ENCODE measurements at regions not wholly inside any gene's neighbourhood (a gene's known extent, or its start where the extent isn't known, plus 50 kb on each side); places are given as distances from the start of the nearest gene placed in this dataset.
"Not testable (repeated sequence)": the region's sequence is repeated elsewhere in the genome, so short reads cannot be mapped to it uniquely, and the experiment has no call there.

- BruUV-seq (replicated peaks); DNase-seq (ENCODE audit: low read depth, low spot score); H3K4me3 ChIP-seq (ENCODE audit: low read depth in 2 of 2, low read length in 2 of 2); ATAC-seq; H3K36me3 ChIP-seq (ENCODE audit: control insufficient read depth, insufficient read depth, low read length); H3K27me3 ChIP-seq (ENCODE audit: control insufficient read depth, insufficient read depth, low read length); H3K4me1 ChIP-seq (ENCODE audit: control insufficient read depth, insufficient read depth, low read length); in situ Hi-C loops (cut with HindIII; ENCODE audit: low pct_unique_long_range_greater_than_20kb, low sequenced_read_pairs); H3K9me3 ChIP-seq (ENCODE audit: control insufficient read depth, insufficient read depth, low read depth, low read length); POLR2A ChIA-PET; H3K27ac ChIP-seq (ENCODE audit: low read length); intact Hi-C loops (cut with micrococcal nuclease; ENCODE audit: unreplicated experiment); CTCF ChIA-PET: not testable (repeated sequence)
Measured at GRCh38 chr17:16837468-16838266, 134.3 kb downstream of the TNFRSF13B start.

- intact Hi-C loops (cut with micrococcal nuclease; ENCODE audit: unreplicated experiment); DNase-seq (ENCODE audit: low read depth, low spot score); H3K36me3 ChIP-seq (ENCODE audit: control insufficient read depth, insufficient read depth, low read length); CTCF ChIA-PET; H3K4me3 ChIP-seq (ENCODE audit: low read depth in 2 of 2, low read length in 2 of 2); in situ Hi-C loops (cut with HindIII; ENCODE audit: low pct_unique_long_range_greater_than_20kb, low sequenced_read_pairs); POLR2A ChIA-PET; BruUV-seq (replicated peaks); H3K9me3 ChIP-seq (ENCODE audit: control insufficient read depth, insufficient read depth, low read depth, low read length); H3K4me1 ChIP-seq (ENCODE audit: control insufficient read depth, insufficient read depth, low read length); ATAC-seq; H3K27ac ChIP-seq (ENCODE audit: low read length); H3K27me3 ChIP-seq (ENCODE audit: control insufficient read depth, insufficient read depth, low read length): not testable (repeated sequence)
Measured at GRCh38 chr17:16836315-16836915, 135.5 kb downstream of the TNFRSF13B start.

GRCh38 chr17:16833517-16833916 is 138.4 kb downstream of the TNFRSF13B start:
- in situ Hi-C loops (cut with HindIII; ENCODE audit: low pct_unique_long_range_greater_than_20kb, low sequenced_read_pairs); POLR2A ChIA-PET; H3K27ac ChIP-seq (ENCODE audit: low read length); H3K4me3 ChIP-seq (ENCODE audit: low read depth in 2 of 2, low read length in 2 of 2); H3K36me3 ChIP-seq (ENCODE audit: control insufficient read depth, insufficient read depth, low read length); ATAC-seq; DNase-seq (ENCODE audit: low read depth, low spot score); intact Hi-C loops (cut with micrococcal nuclease; ENCODE audit: unreplicated experiment); H3K9me3 ChIP-seq (ENCODE audit: control insufficient read depth, insufficient read depth, low read depth, low read length); CTCF ChIA-PET; H3K27me3 ChIP-seq (ENCODE audit: control insufficient read depth, insufficient read depth, low read length); H3K4me1 ChIP-seq (ENCODE audit: control insufficient read depth, insufficient read depth, low read length); BruUV-seq (replicated peaks): not testable (repeated sequence)

GRCh38 chr17:16832853-16833252 is 139.1 kb downstream of the TNFRSF13B start:
- DNase-seq (ENCODE audit: low read depth, low spot score); H3K27me3 ChIP-seq (ENCODE audit: control insufficient read depth, insufficient read depth, low read length); intact Hi-C loops (cut with micrococcal nuclease; ENCODE audit: unreplicated experiment): not testable (repeated sequence)

GRCh38 chr17:16832206-16832605 is 139.7 kb downstream of the TNFRSF13B start:
- in situ Hi-C loops (cut with HindIII; ENCODE audit: low pct_unique_long_range_greater_than_20kb, low sequenced_read_pairs); intact Hi-C loops (cut with micrococcal nuclease; ENCODE audit: unreplicated experiment); H3K4me1 ChIP-seq (ENCODE audit: control insufficient read depth, insufficient read depth, low read length); DNase-seq (ENCODE audit: low read depth, low spot score); H3K9me3 ChIP-seq (ENCODE audit: control insufficient read depth, insufficient read depth, low read depth, low read length); H3K36me3 ChIP-seq (ENCODE audit: control insufficient read depth, insufficient read depth, low read length); POLR2A ChIA-PET; H3K4me3 ChIP-seq (ENCODE audit: low read depth in 2 of 2, low read length in 2 of 2); ATAC-seq; H3K27ac ChIP-seq (ENCODE audit: low read length); CTCF ChIA-PET; H3K27me3 ChIP-seq (ENCODE audit: control insufficient read depth, insufficient read depth, low read length); BruUV-seq (replicated peaks): not testable (repeated sequence)

More at GRCh38 chr17:16832853-16833252, 139.1 kb downstream of the TNFRSF13B start:
- H3K36me3 ChIP-seq (ENCODE audit: control insufficient read depth, insufficient read depth, low read length); H3K4me1 ChIP-seq (ENCODE audit: control insufficient read depth, insufficient read depth, low read length); CTCF ChIA-PET; H3K4me3 ChIP-seq (ENCODE audit: low read depth in 2 of 2, low read length in 2 of 2); H3K9me3 ChIP-seq (ENCODE audit: control insufficient read depth, insufficient read depth, low read depth, low read length); POLR2A ChIA-PET; in situ Hi-C loops (cut with HindIII; ENCODE audit: low pct_unique_long_range_greater_than_20kb, low sequenced_read_pairs); BruUV-seq (replicated peaks); H3K27ac ChIP-seq (ENCODE audit: low read length): not testable (repeated sequence)
- ATAC-seq: peak; percentile 63

- in situ Hi-C loops (cut with HindIII; ENCODE audit: low pct_unique_long_range_greater_than_20kb, low sequenced_read_pairs): not testable (repeated sequence)
Measured at GRCh38 chr17:16830770-16831169, 140.7 kb downstream of the CCDC144A start.

GRCh38 chr17:16830219-16830618 is 140.2 kb downstream of the CCDC144A start:
- BruUV-seq (replicated peaks); H3K9me3 ChIP-seq (ENCODE audit: control insufficient read depth, insufficient read depth, low read depth, low read length); H3K36me3 ChIP-seq (ENCODE audit: control insufficient read depth, insufficient read depth, low read length); POLR2A ChIA-PET; in situ Hi-C loops (cut with HindIII; ENCODE audit: low pct_unique_long_range_greater_than_20kb, low sequenced_read_pairs); H3K27ac ChIP-seq (ENCODE audit: low read length); DNase-seq (ENCODE audit: low read depth, low spot score); CTCF ChIA-PET; H3K27me3 ChIP-seq (ENCODE audit: control insufficient read depth, insufficient read depth, low read length); H3K4me1 ChIP-seq (ENCODE audit: control insufficient read depth, insufficient read depth, low read length); intact Hi-C loops (cut with micrococcal nuclease; ENCODE audit: unreplicated experiment); H3K4me3 ChIP-seq (ENCODE audit: low read depth in 2 of 2, low read length in 2 of 2): not testable (repeated sequence)
- ATAC-seq: peak; percentile 72

More at GRCh38 chr17:16830770-16831169, 140.7 kb downstream of the CCDC144A start:
- intact Hi-C loops (cut with micrococcal nuclease; ENCODE audit: unreplicated experiment); H3K27me3 ChIP-seq (ENCODE audit: control insufficient read depth, insufficient read depth, low read length); H3K27ac ChIP-seq (ENCODE audit: low read length); BruUV-seq (replicated peaks); DNase-seq (ENCODE audit: low read depth, low spot score); H3K4me1 ChIP-seq (ENCODE audit: control insufficient read depth, insufficient read depth, low read length); H3K4me3 ChIP-seq (ENCODE audit: low read depth in 2 of 2, low read length in 2 of 2); H3K36me3 ChIP-seq (ENCODE audit: control insufficient read depth, insufficient read depth, low read length); ATAC-seq; CTCF ChIA-PET; H3K9me3 ChIP-seq (ENCODE audit: control insufficient read depth, insufficient read depth, low read depth, low read length); POLR2A ChIA-PET: not testable (repeated sequence)
